Heart left ventricle (tissue), 13 donors: ENCODE measurements at regions not wholly inside any gene's neighbourhood (a gene's known extent, or its start where the extent isn't known, plus 50 kb on each side); places are given as distances from the start of the nearest gene placed in this dataset.

Experiments used
- POLR2A ChIP-seq, 2 donors: fragments of 450-650 bp; IDR thresholded peaks; one replicate each; pipeline ENCODE4 v1.6.1; 2017; ENCODE audit warnings: antibody characterized with exemption in 2 of 2, mild to moderate bottlenecking in 2 of 2, moderate library complexity in 2 of 2
- TF ChIP-seq, protein P1 (sequence below), 12 donors: fragments of 200-600 bp; sonication (generic) in 4 of 12; IDR thresholded peaks; one replicate each; pipeline versions ENCODE4 v1.5.0 to v1.8.0; 2018 to 2022; ENCODE audit warnings: antibody characterized with exemption in 12 of 12, mild to moderate bottlenecking in 5 of 12
- donor health status: ischemic (EF 13 %, LVEDD 7.1; RV severe dilation, severe dysfunction).
- donor health status: DM: no; HTN: yes; CAD: no.
- donor health status: DM: no; HTN: no; CAD: no.
- donor health status: ischemic (EF 25% LVEDD 6.9; RV normal size, moderate dysfunction).
- donor health status: ischemic (EF 25% LVEDD 5.7; RV mildly dilated, moderate dysfunction).
- donor health status: ischemic (EF 35%, LVEDD 5.7; RV mildly dilated, moderate dysfunction).
- donor health status: nonischemic (EF 11% LVEDD 7.7; RV severe dilation, severe dysfunction).
- donor health status: DM: yes; HTN: yes; CAD: no.
- donor health status: PGD.
- donor health status: ischemic (EF 29% LVEDD 5.4; RV normal size, mild dysfunction).
- donor health status: nonischemic (EF 23%, LVEDD 6.1; RV moderate dilation, normal function).

DNA sequence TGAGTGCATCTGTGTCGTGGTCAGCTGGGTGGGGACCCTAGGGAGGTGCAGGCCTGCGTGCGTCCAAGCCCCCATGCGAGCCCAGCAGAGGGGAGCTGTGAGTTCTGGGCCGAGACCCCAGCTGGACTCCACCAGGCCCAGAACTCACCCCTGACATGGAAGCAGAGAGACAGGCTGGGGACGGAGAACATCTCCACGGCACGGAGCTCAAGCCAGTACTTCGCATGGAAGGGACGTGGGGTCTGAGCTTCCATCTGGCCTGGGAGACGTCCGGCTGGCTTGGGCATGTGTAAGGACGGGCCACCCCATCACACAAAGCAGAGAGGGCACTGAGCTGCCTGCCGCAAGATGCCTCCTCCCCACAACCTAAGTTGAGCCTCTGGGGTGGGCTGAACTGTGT is 422.4 kb downstream of the CTTN start:
- TF ChIP-seq POLR2A (IDR thresholded peaks at IDR 0.05) = no peak
- TF ChIP-seq, protein P1, sequence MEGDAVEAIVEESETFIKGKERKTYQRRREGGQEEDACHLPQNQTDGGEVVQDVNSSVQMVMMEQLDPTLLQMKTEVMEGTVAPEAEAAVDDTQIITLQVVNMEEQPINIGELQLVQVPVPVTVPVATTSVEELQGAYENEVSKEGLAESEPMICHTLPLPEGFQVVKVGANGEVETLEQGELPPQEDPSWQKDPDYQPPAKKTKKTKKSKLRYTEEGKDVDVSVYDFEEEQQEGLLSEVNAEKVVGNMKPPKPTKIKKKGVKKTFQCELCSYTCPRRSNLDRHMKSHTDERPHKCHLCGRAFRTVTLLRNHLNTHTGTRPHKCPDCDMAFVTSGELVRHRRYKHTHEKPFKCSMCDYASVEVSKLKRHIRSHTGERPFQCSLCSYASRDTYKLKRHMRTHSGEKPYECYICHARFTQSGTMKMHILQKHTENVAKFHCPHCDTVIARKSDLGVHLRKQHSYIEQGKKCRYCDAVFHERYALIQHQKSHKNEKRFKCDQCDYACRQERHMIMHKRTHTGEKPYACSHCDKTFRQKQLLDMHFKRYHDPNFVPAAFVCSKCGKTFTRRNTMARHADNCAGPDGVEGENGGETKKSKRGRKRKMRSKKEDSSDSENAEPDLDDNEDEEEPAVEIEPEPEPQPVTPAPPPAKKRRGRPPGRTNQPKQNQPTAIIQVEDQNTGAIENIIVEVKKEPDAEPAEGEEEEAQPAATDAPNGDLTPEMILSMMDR (IDR thresholded peaks at IDR 0.05) = no peak
